SK-N-SH treated with all-trans-retinoic acid at 6 μM for 48 hours (cell line): ENCODE measurements at regions not wholly inside any gene's neighbourhood (a gene's known extent, or its start where the extent isn't known, plus 50 kb on each side); places are given as distances from the start of the nearest gene placed in this dataset.

Experiments
- ATAC-seq: fragments of 200-7000 bp; cut with Tn5 transposase; 3 replicates; pipeline ENCODE4 v1.9.1; 2020; ENCODE audit warnings: mild to moderate bottlenecking, moderate library complexity
- BACH2 ChIP-seq: fragments of 250-450 bp; sonication (Bioruptor Pico); IDR thresholded peaks from 2 replicates; pipeline ENCODE4 v1.9.0; 2021; ENCODE audit warnings: mild to moderate bottlenecking, borderline replicate concordance
- CSDC2 ChIP-seq: fragments of 250-450 bp; sonication (Bioruptor Pico); IDR thresholded peaks from 2 replicates; pipeline ENCODE4 v1.5.0; 2020; ENCODE audit warnings: mild to moderate bottlenecking, moderate library complexity
- CSRNP3 ChIP-seq: fragments of 250-450 bp; sonication (Bioruptor Pico); IDR thresholded peaks from 2 replicates; pipeline ENCODE4 v1.5.1; 2021; ENCODE audit warnings: mild to moderate bottlenecking, moderate library complexity
- ESRRG ChIP-seq: fragments of 250-450 bp; sonication (Bioruptor Pico); IDR thresholded peaks from 2 replicates; pipeline ENCODE4 v1.6.1; 2021; ENCODE audit warnings: mild to moderate bottlenecking
- ISL1 ChIP-seq: fragments of 250-450 bp; sonication (Bioruptor Pico); IDR thresholded peaks from 2 replicates; pipeline ENCODE4 v2.1.2; 2022; ENCODE audit warnings: mild to moderate bottlenecking, moderate library complexity
- PPARA ChIP-seq: fragments of 250-450 bp; sonication (Bioruptor Pico); IDR thresholded peaks from 2 replicates; pipeline ENCODE4 v1.5.0; 2020; ENCODE audit warnings: mild to moderate bottlenecking, borderline replicate concordance
- RARB ChIP-seq: fragments of 250-450 bp; sonication (Bioruptor Pico); IDR thresholded peaks from 2 replicates; pipeline ENCODE4 v1.8.0; 2021; ENCODE audit warnings: mild to moderate bottlenecking, moderate library complexity
- SNAI2 ChIP-seq: fragments of 250-450 bp; sonication (Bioruptor Pico); IDR thresholded peaks from 2 replicates; pipeline ENCODE4 v1.5.0; 2020; ENCODE audit warnings: mild to moderate bottlenecking, moderate library complexity
- TCF4 ChIP-seq: fragments of 250-450 bp; sonication (Bioruptor Pico); IDR thresholded peaks from 2 replicates; pipeline ENCODE4 v1.8.0; 2021; ENCODE audit warnings: mild to moderate bottlenecking, moderate library complexity, borderline replicate concordance
- TOX ChIP-seq: fragments of 250-450 bp; sonication (Bioruptor Pico); IDR thresholded peaks from 2 replicates; pipeline ENCODE4 v1.8.0; 2021; ENCODE audit warnings: mild to moderate bottlenecking, moderate library complexity, borderline replicate concordance
- ZC3H10 ChIP-seq: fragments of 250-450 bp; sonication (Bioruptor Pico); IDR thresholded peaks from 2 replicates; pipeline ENCODE4 v1.5.1; 2021; ENCODE audit warnings: mild to moderate bottlenecking, moderate library complexity
- ZFP3 ChIP-seq: fragments of 250-450 bp; sonication (Bioruptor Pico); IDR thresholded peaks from 2 replicates; pipeline ENCODE4 v1.5.0; 2020; ENCODE audit warnings: mild to moderate bottlenecking, moderate library complexity
- ZFP30 ChIP-seq: fragments of 450-650 bp; formaldehyde crosslinking; IDR thresholded peaks from 2 replicates; pipeline ENCODE4 v1.5.0; 2022; ENCODE audit warnings: mild to moderate bottlenecking, moderate library complexity
- ZNF565 ChIP-seq: fragments of 450-650 bp; formaldehyde crosslinking; conservative IDR thresholded peaks from 2 replicates; pipeline ENCODE4 v1.5.0; 2020; ENCODE audit warnings: low read depth, mild to moderate bottlenecking, moderate library complexity
- ZNF70 ChIP-seq: fragments of 450-650 bp; formaldehyde crosslinking; IDR thresholded peaks from 2 replicates; pipeline ENCODE4 v1.5.0; 2020; ENCODE audit warnings: mild to moderate bottlenecking, moderate library complexity
- TF ChIP-seq, protein P1 (sequence below): fragments of 250-450 bp; sonication (Bioruptor Pico); IDR thresholded peaks from 2 replicates; pipeline ENCODE4 v1.5.1; 2020; ENCODE audit warnings: low read depth, mild to moderate bottlenecking, moderate library complexity
- TF ChIP-seq, protein P2 (sequence below): fragments of 250-450 bp; sonication (Bioruptor Pico); IDR thresholded peaks from 2 replicates; pipeline ENCODE4 v1.8.0; 2020; ENCODE audit warnings: mild to moderate bottlenecking, moderate library complexity, borderline replicate concordance
- TF ChIP-seq, protein P3 (sequence below): fragments of 250-450 bp; sonication (Bioruptor Pico); IDR thresholded peaks from 2 replicates; pipeline ENCODE4 v1.5.0; 2020; ENCODE audit warnings: mild to moderate bottlenecking, moderate library complexity

- no peak for ATAC-seq
- TF ChIP-seq RARB (CRISPR knock-in tag) = no peak
- TF ChIP-seq PPARA (CRISPR knock-in tag) = no peak
- TF ChIP-seq ESRRG = no peak
- no peak for TF ChIP-seq TOX (CRISPR knock-in tag)
- TF ChIP-seq ZNF565 (CRISPR knock-in tag) = no peak
- no peak for TF ChIP-seq ZFP30
- no peak for TF ChIP-seq CSRNP3 (CRISPR knock-in tag)
- TF ChIP-seq ISL1 (CRISPR knock-in tag) = no peak
- TF ChIP-seq, protein P1, sequence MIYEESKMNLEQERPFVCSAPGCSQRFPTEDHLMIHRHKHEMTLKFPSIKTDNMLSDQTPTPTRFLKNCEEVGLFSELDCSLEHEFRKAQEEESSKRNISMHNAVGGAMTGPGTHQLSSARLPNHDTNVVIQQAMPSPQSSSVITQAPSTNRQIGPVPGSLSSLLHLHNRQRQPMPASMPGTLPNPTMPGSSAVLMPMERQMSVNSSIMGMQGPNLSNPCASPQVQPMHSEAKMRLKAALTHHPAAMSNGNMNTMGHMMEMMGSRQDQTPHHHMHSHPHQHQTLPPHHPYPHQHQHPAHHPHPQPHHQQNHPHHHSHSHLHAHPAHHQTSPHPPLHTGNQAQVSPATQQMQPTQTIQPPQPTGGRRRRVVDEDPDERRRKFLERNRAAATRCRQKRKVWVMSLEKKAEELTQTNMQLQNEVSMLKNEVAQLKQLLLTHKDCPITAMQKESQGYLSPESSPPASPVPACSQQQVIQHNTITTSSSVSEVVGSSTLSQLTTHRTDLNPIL (CRISPR knock-in tag) = no peak
- TF ChIP-seq, protein P2, sequence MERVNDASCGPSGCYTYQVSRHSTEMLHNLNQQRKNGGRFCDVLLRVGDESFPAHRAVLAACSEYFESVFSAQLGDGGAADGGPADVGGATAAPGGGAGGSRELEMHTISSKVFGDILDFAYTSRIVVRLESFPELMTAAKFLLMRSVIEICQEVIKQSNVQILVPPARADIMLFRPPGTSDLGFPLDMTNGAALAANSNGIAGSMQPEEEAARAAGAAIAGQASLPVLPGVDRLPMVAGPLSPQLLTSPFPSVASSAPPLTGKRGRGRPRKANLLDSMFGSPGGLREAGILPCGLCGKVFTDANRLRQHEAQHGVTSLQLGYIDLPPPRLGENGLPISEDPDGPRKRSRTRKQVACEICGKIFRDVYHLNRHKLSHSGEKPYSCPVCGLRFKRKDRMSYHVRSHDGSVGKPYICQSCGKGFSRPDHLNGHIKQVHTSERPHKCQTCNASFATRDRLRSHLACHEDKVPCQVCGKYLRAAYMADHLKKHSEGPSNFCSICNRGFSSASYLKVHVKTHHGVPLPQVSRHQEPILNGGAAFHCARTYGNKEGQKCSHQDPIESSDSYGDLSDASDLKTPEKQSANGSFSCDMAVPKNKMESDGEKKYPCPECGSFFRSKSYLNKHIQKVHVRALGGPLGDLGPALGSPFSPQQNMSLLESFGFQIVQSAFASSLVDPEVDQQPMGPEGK (CRISPR knock-in tag) = no peak
- TF ChIP-seq ZC3H10 (CRISPR knock-in tag) = no peak
- TF ChIP-seq BACH2 = no peak
- TF ChIP-seq, protein P3, sequence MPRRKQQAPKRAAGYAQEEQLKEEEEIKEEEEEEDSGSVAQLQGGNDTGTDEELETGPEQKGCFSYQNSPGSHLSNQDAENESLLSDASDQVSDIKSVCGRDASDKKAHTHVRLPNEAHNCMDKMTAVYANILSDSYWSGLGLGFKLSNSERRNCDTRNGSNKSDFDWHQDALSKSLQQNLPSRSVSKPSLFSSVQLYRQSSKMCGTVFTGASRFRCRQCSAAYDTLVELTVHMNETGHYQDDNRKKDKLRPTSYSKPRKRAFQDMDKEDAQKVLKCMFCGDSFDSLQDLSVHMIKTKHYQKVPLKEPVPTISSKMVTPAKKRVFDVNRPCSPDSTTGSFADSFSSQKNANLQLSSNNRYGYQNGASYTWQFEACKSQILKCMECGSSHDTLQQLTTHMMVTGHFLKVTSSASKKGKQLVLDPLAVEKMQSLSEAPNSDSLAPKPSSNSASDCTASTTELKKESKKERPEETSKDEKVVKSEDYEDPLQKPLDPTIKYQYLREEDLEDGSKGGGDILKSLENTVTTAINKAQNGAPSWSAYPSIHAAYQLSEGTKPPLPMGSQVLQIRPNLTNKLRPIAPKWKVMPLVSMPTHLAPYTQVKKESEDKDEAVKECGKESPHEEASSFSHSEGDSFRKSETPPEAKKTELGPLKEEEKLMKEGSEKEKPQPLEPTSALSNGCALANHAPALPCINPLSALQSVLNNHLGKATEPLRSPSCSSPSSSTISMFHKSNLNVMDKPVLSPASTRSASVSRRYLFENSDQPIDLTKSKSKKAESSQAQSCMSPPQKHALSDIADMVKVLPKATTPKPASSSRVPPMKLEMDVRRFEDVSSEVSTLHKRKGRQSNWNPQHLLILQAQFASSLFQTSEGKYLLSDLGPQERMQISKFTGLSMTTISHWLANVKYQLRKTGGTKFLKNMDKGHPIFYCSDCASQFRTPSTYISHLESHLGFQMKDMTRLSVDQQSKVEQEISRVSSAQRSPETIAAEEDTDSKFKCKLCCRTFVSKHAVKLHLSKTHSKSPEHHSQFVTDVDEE = no peak
- no peak for TF ChIP-seq CSDC2 (CRISPR knock-in tag)
These were observed 486.3 kb downstream of the ZIC1 start for GRCh38 chr3:147895509-147895908.

DNA sequence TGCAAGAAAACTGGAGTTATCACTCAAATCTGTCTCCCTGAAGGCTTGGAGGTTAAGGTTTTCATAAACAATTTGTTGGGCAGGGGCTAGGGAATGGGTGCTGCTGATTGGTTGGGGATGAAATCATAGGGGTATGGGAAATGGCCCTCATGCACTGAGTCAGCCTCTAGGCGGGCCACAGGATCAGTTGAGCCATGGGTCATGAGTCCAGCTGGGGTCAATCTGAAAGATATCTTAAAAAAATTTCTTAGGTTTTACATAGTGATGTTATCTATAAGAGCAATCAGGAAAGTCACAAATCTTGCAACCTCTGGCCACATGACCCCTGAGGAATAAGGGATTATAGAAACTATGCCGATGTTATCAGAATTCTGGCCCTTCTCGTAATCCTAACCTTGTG lies 491.7 kb downstream of the ZIC1 start:
- TF ChIP-seq PPARA (CRISPR knock-in tag) (no peak), CSRNP3 (CRISPR knock-in tag) (no peak), RARB (CRISPR knock-in tag) (no peak), SNAI2 (CRISPR knock-in tag) (no peak), ZFP30 (no peak), TCF4 (CRISPR knock-in tag) (no peak), ZC3H10 (CRISPR knock-in tag) (no peak), CSDC2 (CRISPR knock-in tag) (no peak), ZFP3 (no peak), ZNF70 (CRISPR knock-in tag) (no peak), ESRRG (no peak), TOX (CRISPR knock-in tag) (no peak), BACH2 (no peak)
- TF ChIP-seq, protein P1 (CRISPR knock-in tag) = no peak
- TF ChIP-seq, protein P3 = no peak
- TF ChIP-seq, protein P2 (CRISPR knock-in tag) = no peak
- TF ChIP-seq, all 23 proteins: peak for 0
- no peak for ATAC-seq
